ENCODE measurements at regions not wholly inside any gene's neighbourhood (a gene's known extent, or its start where the extent isn't known, plus 50 kb on each side); places are given as distances from the start of the nearest gene placed in this dataset.
"Not testable (repeated sequence)": the region's sequence is repeated elsewhere in the genome, so short reads cannot be mapped to it uniquely, and the experiment has no call there.

DNA sequence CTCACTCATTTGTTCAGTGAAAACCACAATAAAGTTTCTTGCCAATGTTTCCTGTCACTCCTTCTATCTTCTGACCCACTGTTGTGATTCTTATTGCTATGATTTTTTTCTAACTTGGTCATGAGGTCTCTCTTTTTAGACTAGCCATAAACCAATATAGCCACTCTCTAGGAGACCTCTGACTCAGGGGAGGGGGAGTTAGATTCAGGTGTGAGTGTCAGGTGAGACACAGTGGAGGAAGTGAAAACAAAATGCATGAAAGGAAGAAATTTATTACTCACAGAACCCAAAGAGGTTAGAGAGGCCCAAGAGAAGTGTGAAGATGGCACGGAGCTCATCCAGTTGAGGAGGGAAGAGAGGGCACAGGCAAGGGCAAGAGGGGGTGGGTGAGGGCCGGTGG is 94.4 kb upstream of the PRSS3 start:
- TF ChIP-seq RAD21 (IDR thresholded peaks at IDR 0.05; ENCODE audit: low read length); CHD1 (IDR thresholded peaks at IDR 0.05; ENCODE audit: low read depth, low read length); BHLHE40 (IDR thresholded peaks at IDR 0.05; ENCODE audit: low read depth, low read length); POLR2A (IDR thresholded peaks at IDR 0.05; ENCODE audit: low read depth, low read length); MXI1 (IDR thresholded peaks at IDR 0.05; ENCODE audit: borderline replicate concordance, low read depth, low read length); SMC3 (IDR thresholded peaks at IDR 0.05; ENCODE audit: low read depth, low read length); MAZ (IDR thresholded peaks at IDR 0.05; ENCODE audit: borderline replicate concordance, low read depth, low read length); RFX5 (IDR thresholded peaks at IDR 0.05; ENCODE audit: low read depth, low read length); NFE2L2 (IDR thresholded peaks at IDR 0.05; ENCODE audit: low read depth, low read length): not testable (repeated sequence)
- TF ChIP-seq, protein P1, sequence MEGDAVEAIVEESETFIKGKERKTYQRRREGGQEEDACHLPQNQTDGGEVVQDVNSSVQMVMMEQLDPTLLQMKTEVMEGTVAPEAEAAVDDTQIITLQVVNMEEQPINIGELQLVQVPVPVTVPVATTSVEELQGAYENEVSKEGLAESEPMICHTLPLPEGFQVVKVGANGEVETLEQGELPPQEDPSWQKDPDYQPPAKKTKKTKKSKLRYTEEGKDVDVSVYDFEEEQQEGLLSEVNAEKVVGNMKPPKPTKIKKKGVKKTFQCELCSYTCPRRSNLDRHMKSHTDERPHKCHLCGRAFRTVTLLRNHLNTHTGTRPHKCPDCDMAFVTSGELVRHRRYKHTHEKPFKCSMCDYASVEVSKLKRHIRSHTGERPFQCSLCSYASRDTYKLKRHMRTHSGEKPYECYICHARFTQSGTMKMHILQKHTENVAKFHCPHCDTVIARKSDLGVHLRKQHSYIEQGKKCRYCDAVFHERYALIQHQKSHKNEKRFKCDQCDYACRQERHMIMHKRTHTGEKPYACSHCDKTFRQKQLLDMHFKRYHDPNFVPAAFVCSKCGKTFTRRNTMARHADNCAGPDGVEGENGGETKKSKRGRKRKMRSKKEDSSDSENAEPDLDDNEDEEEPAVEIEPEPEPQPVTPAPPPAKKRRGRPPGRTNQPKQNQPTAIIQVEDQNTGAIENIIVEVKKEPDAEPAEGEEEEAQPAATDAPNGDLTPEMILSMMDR (conservative IDR thresholded peaks at IDR 0.05; ENCODE audit: low read depth, low read length): not testable (repeated sequence)

All from IMR-90 (cell line).